Activated CD4-positive, CD25-positive, alpha-beta regulatory T cell treated with anti-CD3 and anti-CD28 coated beads, Interleukin-2, amount 50 U/mL, for 24 hours (primary cell): ENCODE measurements at regions not wholly inside any gene's neighbourhood (a gene's known extent, or its start where the extent isn't known, plus 50 kb on each side); places are given as distances from the start of the nearest gene placed in this dataset.

ENCODE experiments used
- ATAC-seq, 2 donors: fragments of 150-1000 bp; cut with Tn5 transposase; one replicate each; pipeline ENCODE4 v1.10.0; 2021; ENCODE audit warnings: mild to moderate bottlenecking in 1 of 2, moderate library complexity in 1 of 2

GRCh38 chr9:631596-631995 is 209.9 kb upstream of the DMRT1 start:
- ATAC-seq: peak in 1 of 2 donors; percentile 24

- no peak for ATAC-seq
Measured at GRCh38 chr9:633461-633860, 208.0 kb upstream of the DMRT1 start.

DNA sequence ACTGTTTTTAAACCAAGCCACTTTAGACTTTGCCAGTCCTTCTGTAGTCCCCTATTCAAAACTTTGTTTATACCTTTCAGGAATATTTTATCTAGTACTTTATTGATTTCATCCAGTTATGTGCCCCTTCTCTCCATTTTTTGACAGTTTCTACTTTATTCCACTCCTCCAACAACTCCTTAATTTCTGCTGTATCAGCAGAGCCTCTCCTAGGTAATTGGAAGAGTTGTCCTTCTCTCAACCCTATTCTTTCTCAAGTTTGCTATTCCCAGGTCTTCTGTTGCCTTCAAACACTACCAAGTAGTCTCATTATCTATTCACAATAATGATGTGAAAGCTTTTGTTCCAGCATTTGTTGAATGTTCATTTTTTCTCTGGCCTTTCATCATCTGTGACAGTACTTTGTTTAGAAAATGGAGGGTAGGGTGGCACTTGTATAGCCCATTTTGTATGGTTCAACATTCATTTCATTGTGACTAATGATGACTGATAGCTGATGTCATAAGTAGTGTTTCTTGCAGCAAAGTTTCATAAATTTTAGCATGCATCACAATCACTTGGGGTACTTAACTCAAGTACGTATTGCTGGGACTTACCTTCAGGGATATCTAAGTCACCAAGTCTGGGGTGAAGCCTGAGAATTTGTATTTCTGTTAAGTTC is 204.4 kb upstream of the DMRT1 start:
- ATAC-seq: peak in 1 of 2 donors; percentile 59

DNA sequence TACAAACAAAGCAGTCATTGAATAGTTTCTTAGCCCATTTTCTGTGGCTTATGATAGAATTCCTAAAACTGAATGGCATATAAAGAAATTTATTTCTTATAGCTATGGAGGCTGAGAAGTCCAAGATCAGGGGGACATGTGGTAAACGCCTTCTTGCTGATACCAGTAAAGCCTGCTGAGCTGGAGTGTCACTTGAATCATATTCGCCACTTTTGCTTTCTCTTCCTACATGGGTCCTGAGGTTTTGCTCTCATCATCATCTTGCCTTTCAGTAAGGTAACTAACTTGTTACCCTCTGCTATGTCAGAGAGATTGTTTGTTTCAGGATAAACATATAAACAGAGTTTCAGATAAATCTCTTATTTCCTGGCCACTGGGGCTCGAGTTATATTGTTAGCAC is 203.3 kb upstream of the DMRT1 start:
- peak; percentile 55 to 65 for ATAC-seq

- no peak for ATAC-seq
Measured at GRCh38 chr9:642014-642413, 199.5 kb upstream of the DMRT1 start.

DNA sequence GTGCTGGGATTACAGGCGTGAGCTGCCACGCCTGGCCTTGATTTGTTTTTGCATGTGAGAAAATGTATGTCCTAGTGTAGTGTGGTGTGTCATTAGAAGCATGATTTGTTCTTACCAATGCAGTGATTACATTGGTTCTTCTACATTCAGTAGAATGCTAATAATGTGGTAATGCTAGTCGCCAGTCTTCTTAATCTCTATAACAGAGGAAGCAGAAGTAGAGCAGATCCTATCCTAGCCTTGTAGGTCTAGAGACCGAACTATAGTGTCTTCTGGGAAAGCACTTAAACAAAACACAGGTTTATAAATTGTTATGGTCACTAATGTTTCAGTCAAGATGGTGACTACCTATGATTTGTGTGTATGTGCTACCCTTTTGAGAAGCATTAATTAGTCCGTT is 197.5 kb upstream of the DMRT1 start:
- ATAC-seq: no peak

- no peak for ATAC-seq
Measured at GRCh38 chr9:647522-647921, 194.0 kb upstream of the DMRT1 start.

DNA sequence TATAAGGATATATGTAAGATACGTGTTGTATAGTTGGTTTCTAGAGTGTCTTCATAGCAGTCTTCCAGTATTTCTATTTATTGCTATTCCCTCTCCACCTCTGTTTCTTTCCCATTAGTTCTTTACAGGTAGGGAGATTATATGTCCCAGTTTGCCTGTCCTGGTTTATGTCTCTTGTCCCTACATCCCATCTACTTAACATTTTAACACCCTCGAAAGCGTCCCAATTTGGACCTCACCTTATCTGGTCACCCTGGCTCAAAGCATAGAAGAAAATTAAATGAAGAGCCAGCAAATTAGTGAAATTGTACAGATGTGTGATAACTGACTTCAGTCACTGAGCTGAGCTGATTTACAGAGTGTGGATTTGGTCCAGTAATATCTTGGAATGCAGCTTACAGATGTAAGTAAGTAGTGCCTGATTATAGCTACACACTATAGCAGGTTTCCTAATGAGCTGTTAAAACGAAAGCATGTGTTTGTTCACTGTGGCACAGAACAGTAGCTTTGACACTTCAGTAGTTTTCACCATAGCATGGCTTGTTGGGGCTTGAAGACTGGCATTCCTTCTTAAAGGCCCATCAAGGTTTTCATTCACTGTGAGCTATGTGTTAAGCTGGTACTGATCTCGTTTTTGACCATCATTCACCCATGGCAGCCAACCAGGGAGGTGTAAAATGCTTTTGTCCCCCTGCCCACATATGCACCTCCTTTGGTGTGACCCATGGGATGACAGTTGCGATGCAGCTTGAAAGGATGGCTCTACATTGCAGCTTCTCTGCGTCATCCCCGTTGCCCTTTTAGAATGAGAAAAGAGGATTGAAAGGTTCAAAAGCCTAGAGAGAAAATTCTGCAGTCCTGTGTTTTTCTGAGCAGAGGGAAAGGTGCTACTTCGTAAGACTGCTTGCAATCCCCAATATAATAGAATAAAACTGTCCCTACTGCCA is 192.1 kb upstream of the DMRT1 start:
- no peak for ATAC-seq

DNA sequence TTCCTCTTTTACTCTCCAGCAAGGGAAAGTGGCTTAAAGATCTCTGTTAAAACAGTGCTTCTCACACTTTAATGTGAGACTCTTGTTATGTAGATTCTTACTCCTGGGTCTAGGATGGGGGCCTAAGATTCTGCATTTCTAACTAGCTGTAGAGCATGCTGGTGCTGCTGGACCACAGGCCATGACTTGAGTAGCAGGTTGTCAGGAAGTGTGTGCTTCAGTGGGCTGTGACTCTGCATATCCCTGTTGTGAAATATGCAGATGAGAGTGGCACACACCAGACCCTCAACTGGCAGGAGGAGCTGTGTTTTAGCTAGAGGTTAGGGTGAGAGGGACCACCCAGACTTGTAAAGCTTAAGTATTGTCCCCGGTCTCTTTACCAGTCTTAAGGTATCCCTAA is 191.1 kb upstream of the DMRT1 start:
- peak in 1 of 2 donors; percentile 30 for ATAC-seq

GRCh38 chr9:651371-651770 is 190.1 kb upstream of the DMRT1 start:
- ATAC-seq: no peak

- ATAC-seq: no peak
Measured at GRCh38 chr9:652914-653313, 188.6 kb upstream of the DMRT1 start.

DNA sequence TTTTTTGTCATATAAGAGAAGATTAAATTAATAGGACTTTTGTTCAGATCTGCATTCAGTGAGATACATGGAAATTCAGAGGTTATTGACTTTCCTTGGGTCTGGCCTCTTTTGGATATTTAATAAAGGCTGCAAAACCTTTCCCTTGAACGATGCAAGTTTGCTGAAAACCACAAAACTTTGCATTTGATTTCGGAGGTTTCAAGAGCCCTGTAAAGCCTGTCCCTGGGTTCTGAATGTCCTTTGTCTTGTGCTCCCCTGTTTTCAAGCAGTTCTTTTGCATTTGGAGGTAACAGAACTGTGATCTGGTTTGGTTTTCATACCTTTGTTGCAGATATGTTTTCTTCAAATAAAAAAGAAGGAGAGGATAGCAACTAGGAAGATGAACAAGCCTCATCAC is 188.1 kb upstream of the DMRT1 start:
- ATAC-seq: no peak

- no peak for ATAC-seq
Measured at GRCh38 chr9:653856-654387, 187.6 kb upstream of the DMRT1 start.

GRCh38 chr9:655875-656274 is 185.6 kb upstream of the DMRT1 start:
- no peak for ATAC-seq

DNA sequence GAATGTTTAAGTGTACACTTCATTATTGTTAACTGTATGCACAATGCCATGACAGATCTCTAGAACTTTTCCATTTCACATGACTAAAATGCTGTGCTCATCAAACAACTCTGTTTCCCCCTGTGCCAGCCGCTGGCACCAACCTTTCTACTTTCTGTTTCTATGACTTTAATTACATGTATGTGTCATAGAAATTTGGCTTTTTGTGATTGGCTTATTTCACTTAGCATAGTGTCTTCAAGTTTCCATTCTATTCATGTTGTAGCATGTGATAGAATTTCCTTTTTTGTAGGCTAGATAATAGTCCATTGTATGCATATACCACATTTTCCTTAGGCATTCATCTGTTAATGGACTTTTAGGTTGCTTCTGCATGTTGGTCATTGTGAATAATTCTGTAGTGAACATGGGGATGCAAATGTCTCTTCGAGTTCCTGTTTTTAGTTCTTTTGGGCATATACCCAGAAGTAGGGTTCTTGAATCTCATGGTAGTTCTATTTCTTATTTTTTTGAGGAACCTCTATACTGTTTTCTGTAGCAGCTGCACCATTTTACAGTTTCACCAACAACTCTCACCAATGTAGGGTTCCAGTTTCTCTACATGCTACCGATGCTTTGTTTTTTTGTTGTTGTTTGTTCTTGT is 184.4 kb upstream of the DMRT1 start:
- ATAC-seq: peak; percentile 72 to 73

DNA sequence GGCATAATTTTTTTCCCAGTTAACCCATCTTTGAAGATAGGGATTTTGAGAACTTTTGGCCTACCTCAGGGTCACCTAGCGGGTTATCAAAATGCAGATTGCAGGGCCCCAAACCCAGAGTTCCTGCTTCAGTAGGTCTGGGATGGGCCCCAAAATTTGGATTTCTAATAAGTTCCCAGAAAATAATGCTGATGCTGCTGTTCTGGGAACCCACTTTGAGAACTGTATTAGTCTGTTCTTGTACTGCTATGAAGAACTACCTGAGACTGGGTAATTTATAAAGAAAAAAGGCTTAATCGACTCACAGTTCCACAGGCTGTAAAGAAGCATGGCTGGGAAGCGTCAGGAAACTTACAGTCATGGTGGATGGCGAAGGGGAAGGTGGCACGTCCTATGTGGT is 182.2 kb upstream of the DMRT1 start:
- no peak for ATAC-seq

DNA sequence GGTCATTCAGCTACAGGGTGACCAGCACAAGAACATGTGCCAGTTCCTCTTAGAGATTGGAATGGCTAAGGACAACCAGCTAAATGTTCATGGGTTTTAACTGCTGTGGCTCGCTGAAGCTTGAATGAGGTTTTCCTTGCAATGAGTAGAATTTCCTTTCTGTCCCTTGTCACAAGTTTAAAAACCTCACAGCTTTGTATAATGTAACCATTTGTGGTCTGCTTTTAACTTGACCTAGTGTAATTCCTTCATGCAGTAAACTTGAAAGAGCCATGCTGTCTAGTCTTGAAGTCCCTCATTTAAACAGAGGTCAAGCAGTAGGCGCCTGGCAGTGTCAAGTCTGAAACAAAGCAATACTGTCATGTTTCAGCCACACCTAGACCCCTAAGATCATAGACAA is 181.3 kb upstream of the DMRT1 start:
- no peak for ATAC-seq

DNA sequence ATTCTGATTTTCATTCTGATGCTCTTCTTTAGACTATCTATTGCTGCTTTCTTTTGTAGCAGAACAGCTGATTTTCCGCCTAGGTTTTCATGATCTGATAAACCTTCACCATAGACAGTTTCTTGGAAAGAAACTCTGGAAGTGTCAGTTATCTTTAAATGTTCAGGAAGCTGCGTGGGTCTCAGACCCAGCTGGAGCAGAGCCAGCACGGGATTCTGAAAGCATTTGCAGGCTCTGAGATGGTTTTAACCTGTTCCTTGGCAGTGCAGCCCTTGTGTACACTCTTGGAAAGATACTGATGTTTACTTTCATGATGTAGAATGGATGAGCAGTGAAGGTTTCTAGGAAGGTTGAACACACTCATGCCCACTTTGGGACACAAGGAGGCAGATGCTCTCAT is 178.0 kb upstream of the DMRT1 start:
- ATAC-seq: no peak

- ATAC-seq: no peak
Measured at GRCh38 chr9:665296-665695, 176.2 kb upstream of the DMRT1 start.

GRCh38 chr9:671997-672396 is 169.5 kb upstream of the DMRT1 start:
- ATAC-seq: no peak

GRCh38 chr9:672851-673250 is 168.6 kb upstream of the DMRT1 start:
- ATAC-seq: no peak

GRCh38 chr9:673264-673965 is 168.1 kb upstream of the DMRT1 start:
- ATAC-seq: no peak
